Common myeloid progenitor, CD34-positive (primary cell): ENCODE measurements at regions not wholly inside any gene's neighbourhood (a gene's known extent, or its start where the extent isn't known, plus 50 kb on each side); places are given as distances from the start of the nearest gene placed in this dataset.

ENCODE experiments used
- CTCF ChIA-PET: fragments of 350-600 bp; sonication (Branson Sonifier 250); formaldehyde crosslinking; loops from one replicate; lab custom pipeline; 2021; ENCODE audit warnings: antibody characterized with exemption; lab: Charles Lee
- POLR2A ChIA-PET: fragments of 350-600 bp; sonication (Branson Sonifier 250); formaldehyde crosslinking; loops from one replicate; lab custom pipeline; 2021; ENCODE audit warnings: antibody characterized with exemption; lab: Charles Lee
- DNase-seq, 3 donors: peaks; one replicate each; pipeline versions ENCODE4 v3.0.0 to v3.0.0-alpha.2; 2013
- H3K27ac ChIP-seq, 2 experiments: 1 replicate in 1 of 2; 2 replicates in 1 of 2; pipeline ENCODE4 v1.7.0; 2013; ENCODE audit warnings: inconsistent platforms in 2 of 2, low read length in 2 of 2, mild to moderate bottlenecking in 2 of 2, low read depth in 1 of 2, moderate library complexity in 1 of 2; ENCODE audit not compliant: severe bottlenecking in 2 of 2, insufficient read depth in 1 of 2, poor library complexity in 1 of 2
- H3K27me3 ChIP-seq, 5 experiments: replicated peaks in 2 of 5; 1 replicate in 3 of 5; 2 replicates in 2 of 5; pipeline versions ENCODE4 v1.6.1 to v1.7.0; 2013; ENCODE audit warnings: low read length in 4 of 5, mild to moderate bottlenecking in 2 of 5, moderate library complexity in 2 of 5, inconsistent platforms in 1 of 5; ENCODE audit not compliant: insufficient read depth in 5 of 5, control insufficient read depth in 4 of 5
- H3K36me3 ChIP-seq, 4 experiments: 1 replicate in 2 of 4; 2 replicates in 2 of 4; pipeline versions ENCODE4 v1.6.1 to v1.7.0; 2013; ENCODE audit warnings: low read length in 3 of 4, control low read depth in 1 of 4, mild to moderate bottlenecking in 1 of 4; ENCODE audit not compliant: control insufficient read depth in 4 of 4, insufficient read depth in 4 of 4
- H3K4me1 ChIP-seq, 4 experiments: 1 replicate in 3 of 4; 2 replicates in 1 of 4; pipeline versions ENCODE4 v1.6.1 to v1.7.1; 2013; ENCODE audit warnings: low read length in 3 of 4, mild to moderate bottlenecking in 3 of 4, control low read depth in 1 of 4, inconsistent platforms in 1 of 4, moderate library complexity in 1 of 4; ENCODE audit not compliant: control insufficient read depth in 4 of 4, insufficient read depth in 4 of 4; ENCODE audit errors: control extremely low read depth in 1 of 4
- H3K4me3 ChIP-seq, 7 experiments: 1 replicate in 4 of 7; 2 replicates in 3 of 7; pipeline versions ENCODE4 v1.5.1 to v1.7.0; 2013; ENCODE audit warnings: mild to moderate bottlenecking in 7 of 7, low read length in 6 of 7, moderate library complexity in 6 of 7, inconsistent platforms in 2 of 7, low read depth in 2 of 7, control low read depth in 1 of 7; ENCODE audit not compliant: insufficient read depth in 4 of 7, control insufficient read depth in 1 of 7; ENCODE audit errors: extremely low read depth in 1 of 7
- H3K9me3 ChIP-seq, 5 experiments: 1 replicate in 4 of 5; 2 replicates in 1 of 5; pipeline versions ENCODE4 v1.6.1 to v1.7.1; 2013; ENCODE audit warnings: low read length in 4 of 5, mild to moderate bottlenecking in 2 of 5, inconsistent platforms in 1 of 5, low read depth in 1 of 5, moderate library complexity in 1 of 5; ENCODE audit not compliant: control insufficient read depth in 4 of 5, insufficient read depth in 2 of 5; ENCODE audit errors: control extremely low read depth in 1 of 5
- WGBS: methylation state at CpG from one replicate; pipeline ENCODE4 v1.1.5; 2013; ENCODE audit not compliant: insufficient coverage; 5-methylcytosine and 5-hydroxymethylcytosine counted together

GRCh38 chr2:341017-341542, 53.2 kb upstream of the ALKAL2 start:
- Histone ChIP-seq H3K27me3 (no peaks in the 10 kb centered on the region), H3K4me1 (no peaks in the 10 kb centered on the region), H3K9me3 (peaks cover 5 to 33% (median 16%) of the 10 kb centered on the region in 5 experiments), H3K4me3 (no peak overlapping the region), H3K27ac (no peak overlapping the region), H3K36me3 (no peaks in the 10 kb centered on the region)
- ChIA-PET CTCF (interaction anchor here (0.6 kb wide), 1 partner anchor 9 kb away, joined by 3 read pairs; no protein-coding TSS in a partner anchor), POLR2A (no interaction called here)
- WGBS, result 91% methylated on average over 3 of the region's 9 CpGs
- DNase-seq, result no peak
